ENCODE measurements at regions not wholly inside any gene's neighbourhood (a gene's known extent, or its start where the extent isn't known, plus 50 kb on each side); places are given as distances from the start of the nearest gene placed in this dataset.

DNA sequence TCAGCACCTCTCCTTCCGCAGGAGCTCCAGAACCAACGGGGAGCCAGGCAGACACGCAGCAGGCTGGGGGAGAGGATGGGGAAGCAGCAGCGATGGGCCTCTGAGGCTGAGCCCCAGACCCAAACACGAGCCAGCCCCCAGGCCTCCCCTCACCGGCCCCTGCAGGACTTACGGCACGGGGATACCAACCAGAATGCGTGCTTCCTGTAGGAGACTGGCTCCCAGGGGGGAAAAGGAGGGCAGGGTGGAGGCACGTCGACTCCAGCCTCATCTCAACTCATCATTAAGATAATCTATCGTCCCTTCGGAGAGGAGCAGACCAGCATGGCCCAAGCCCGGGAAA lies 495.1 kb upstream of the MYT1L start:
- intact Hi-C loops (cut with DNase I), result no loop called here
- Histone ChIP-seq H3K4me3 (no peak overlapping the region), H3K27ac (no peak overlapping the region), H3K36me3 (no peaks in the 10 kb centered on the region), H3K4me1 (replicated peaks) (no peaks in the 10 kb centered on the region), H3K27me3 (replicated peaks; ENCODE audit: insufficient read depth) (no peaks in the 10 kb centered on the region), H3K9me3 (no peaks in the 10 kb centered on the region)
- TF ChIP-seq, protein P1, sequence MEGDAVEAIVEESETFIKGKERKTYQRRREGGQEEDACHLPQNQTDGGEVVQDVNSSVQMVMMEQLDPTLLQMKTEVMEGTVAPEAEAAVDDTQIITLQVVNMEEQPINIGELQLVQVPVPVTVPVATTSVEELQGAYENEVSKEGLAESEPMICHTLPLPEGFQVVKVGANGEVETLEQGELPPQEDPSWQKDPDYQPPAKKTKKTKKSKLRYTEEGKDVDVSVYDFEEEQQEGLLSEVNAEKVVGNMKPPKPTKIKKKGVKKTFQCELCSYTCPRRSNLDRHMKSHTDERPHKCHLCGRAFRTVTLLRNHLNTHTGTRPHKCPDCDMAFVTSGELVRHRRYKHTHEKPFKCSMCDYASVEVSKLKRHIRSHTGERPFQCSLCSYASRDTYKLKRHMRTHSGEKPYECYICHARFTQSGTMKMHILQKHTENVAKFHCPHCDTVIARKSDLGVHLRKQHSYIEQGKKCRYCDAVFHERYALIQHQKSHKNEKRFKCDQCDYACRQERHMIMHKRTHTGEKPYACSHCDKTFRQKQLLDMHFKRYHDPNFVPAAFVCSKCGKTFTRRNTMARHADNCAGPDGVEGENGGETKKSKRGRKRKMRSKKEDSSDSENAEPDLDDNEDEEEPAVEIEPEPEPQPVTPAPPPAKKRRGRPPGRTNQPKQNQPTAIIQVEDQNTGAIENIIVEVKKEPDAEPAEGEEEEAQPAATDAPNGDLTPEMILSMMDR (IDR thresholded peaks at IDR 0.05), result no peak
- TF ChIP-seq POLR2A (IDR thresholded peaks at IDR 0.05) (no peak), POLR2AphosphoS5 (IDR thresholded peaks at IDR 0.05) (no peak)
- no peak for DNase-seq (ENCODE audit: low spot score)
- 66% methylated on average over 14 of the region's 14 CpGs for WGBS

- Histone ChIP-seq H3K4me1 (replicated peaks) (no peaks in the 10 kb centered on the region), H3K27ac (no peak overlapping the region), H3K4me3 (no peak overlapping the region), H3K27me3 (replicated peaks; ENCODE audit: insufficient read depth) (no peaks in the 10 kb centered on the region), H3K36me3 (no peaks in the 10 kb centered on the region), H3K9me3 (no peaks in the 10 kb centered on the region)
- DNase-seq (ENCODE audit: low spot score), result no peak
- intact Hi-C loops (cut with DNase I), result no loop called here
- 93% methylated on average over 21 of the region's 21 CpGs for whole genome bisulfite sequencing
- TF ChIP-seq POLR2AphosphoS5 (IDR thresholded peaks at IDR 0.05) (no peak), POLR2A (IDR thresholded peaks at IDR 0.05) (no peak)
- TF ChIP-seq, protein P1 (IDR thresholded peaks at IDR 0.05), result no peak
These were observed 494.6 kb upstream of the MYT1L start for GRCh38 chr2:2825516-2826208.

GRCh38 chr2:2825062-2825461 lies 494.0 kb upstream of the MYT1L start:
- TF ChIP-seq, protein P1 (IDR thresholded peaks at IDR 0.05), result no peak
- no peak for TF ChIP-seq POLR2AphosphoS5 (IDR thresholded peaks at IDR 0.05)
- no peak for TF ChIP-seq POLR2A (IDR thresholded peaks at IDR 0.05)
- Histone ChIP-seq H3K27ac (no peak overlapping the region), H3K27me3 (replicated peaks; ENCODE audit: insufficient read depth) (no peaks in the 10 kb centered on the region), H3K36me3 (no peaks in the 10 kb centered on the region), H3K9me3 (no peaks in the 10 kb centered on the region), H3K4me3 (no peak overlapping the region), H3K4me1 (replicated peaks) (no peaks in the 10 kb centered on the region)
- intact Hi-C loops (cut with DNase I), result no loop called here
- no peak for DNase-seq (ENCODE audit: low spot score)
- 97% methylated on average over 9 of the region's 9 CpGs for WGBS

DNA sequence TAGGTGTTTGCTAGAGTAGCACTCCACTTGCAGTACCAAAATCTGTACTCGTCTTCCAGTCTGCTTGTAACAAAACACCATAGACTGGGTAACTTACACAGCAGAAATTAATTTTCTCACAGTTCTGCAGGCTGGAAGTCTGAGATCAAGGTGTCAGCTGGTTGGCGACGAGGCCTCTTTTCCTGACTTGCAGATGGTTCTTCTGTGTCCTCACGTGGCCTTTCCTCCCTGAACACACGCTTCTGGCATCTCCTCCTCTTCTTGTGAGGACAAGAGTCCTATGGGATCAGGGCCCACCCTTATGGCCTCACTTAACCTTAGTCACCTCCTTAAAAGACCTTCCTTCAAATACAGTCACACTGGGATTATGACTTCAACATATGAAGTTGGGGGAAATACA lies 493.5 kb upstream of the MYT1L start:
- no peak for DNase-seq (ENCODE audit: low spot score)
- 77% methylated on average over 5 of the region's 5 CpGs for WGBS
- H3K27me3 ChIP-seq (replicated peaks; ENCODE audit: insufficient read depth), result no peaks in the 10 kb centered on the region
- no peaks in the 10 kb centered on the region for H3K9me3 ChIP-seq
- H3K27ac ChIP-seq, result no peak overlapping the region
- no peak for TF ChIP-seq POLR2AphosphoS5 (IDR thresholded peaks at IDR 0.05)
- TF ChIP-seq POLR2A (IDR thresholded peaks at IDR 0.05), result no peak
- TF ChIP-seq, protein P1 (IDR thresholded peaks at IDR 0.05), result no peak
- no peak overlapping the region for H3K4me3 ChIP-seq
- intact Hi-C loops (cut with DNase I), result no loop called here
- H3K4me1 ChIP-seq (replicated peaks), result no peaks in the 10 kb centered on the region
- H3K36me3 ChIP-seq, result no peaks in the 10 kb centered on the region

DNA sequence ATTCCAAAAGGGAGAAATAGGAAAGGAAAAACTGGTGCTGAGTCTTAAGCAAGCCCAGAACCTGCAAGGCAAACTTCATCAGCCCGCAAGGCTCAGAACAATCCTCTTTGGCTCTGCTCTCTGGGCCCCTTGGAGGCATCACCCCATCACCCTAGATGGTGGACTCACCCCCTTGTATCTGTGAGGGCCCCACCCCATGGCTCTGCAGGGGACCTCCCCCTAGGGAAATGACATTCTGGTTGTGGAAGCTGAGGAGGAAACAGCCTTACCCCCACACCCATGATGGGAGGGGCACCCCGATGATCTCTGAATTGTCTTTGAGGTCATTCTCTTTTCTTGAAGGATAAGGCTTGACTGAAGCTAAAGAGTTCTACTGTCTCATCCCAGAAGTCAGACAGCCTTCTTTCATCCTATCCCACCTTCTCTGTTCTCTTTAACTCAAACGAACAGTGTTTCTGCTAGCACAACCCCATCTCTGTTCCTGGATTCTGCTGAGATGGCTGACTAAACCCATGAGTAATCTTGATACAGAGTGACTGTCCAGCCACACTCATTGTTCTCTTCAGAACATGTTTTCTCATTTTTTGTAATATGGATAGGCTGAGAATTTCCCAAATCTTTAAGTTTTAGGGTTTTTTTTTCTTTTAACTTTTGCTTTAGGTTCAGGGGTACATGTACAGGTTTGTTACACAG lies 492.1 kb upstream of the MYT1L start:
- no peak overlapping the region for H3K4me3 ChIP-seq
- TF ChIP-seq POLR2AphosphoS5 (IDR thresholded peaks at IDR 0.05) (no peak), POLR2A (IDR thresholded peaks at IDR 0.05) (no peak)
- TF ChIP-seq, protein P1 (IDR thresholded peaks at IDR 0.05), result no peak
- H3K27me3 ChIP-seq (replicated peaks; ENCODE audit: insufficient read depth), result no peaks in the 10 kb centered on the region
- H3K27ac ChIP-seq, result no peak overlapping the region
- no peak for DNase-seq (ENCODE audit: low spot score)
- no peaks in the 10 kb centered on the region for H3K36me3 ChIP-seq
- intact Hi-C loops (cut with DNase I), result no loop called here
- H3K9me3 ChIP-seq, result no peaks in the 10 kb centered on the region
- WGBS, result 65% methylated on average over 3 of the region's 3 CpGs
- H3K4me1 ChIP-seq (replicated peaks), result no peaks in the 10 kb centered on the region
